Fibroblast of peridontal ligament (primary cell): ENCODE measurements at regions not wholly inside any gene's neighbourhood (a gene's known extent, or its start where the extent isn't known, plus 50 kb on each side); places are given as distances from the start of the nearest gene placed in this dataset.
"Not testable (repeated sequence)": the region's sequence is repeated elsewhere in the genome, so short reads cannot be mapped to it uniquely, and the experiment has no call there.

Experiments
- DNase-seq: peaks from one replicate; pipeline ENCODE4 v3.0.0-alpha.2; 2010; ENCODE audit errors: extremely low read depth

- DNase-seq: no peak
Measured at GRCh38 chr1:118828038-118828437, 160.1 kb downstream of the TBX15 start.

- DNase-seq: no peak
Measured at GRCh38 chr1:118827636-118828035, 160.5 kb downstream of the TBX15 start.

GRCh38 chr1:118827207-118827606 is 160.9 kb downstream of the TBX15 start:
- DNase-seq: no peak

DNA sequence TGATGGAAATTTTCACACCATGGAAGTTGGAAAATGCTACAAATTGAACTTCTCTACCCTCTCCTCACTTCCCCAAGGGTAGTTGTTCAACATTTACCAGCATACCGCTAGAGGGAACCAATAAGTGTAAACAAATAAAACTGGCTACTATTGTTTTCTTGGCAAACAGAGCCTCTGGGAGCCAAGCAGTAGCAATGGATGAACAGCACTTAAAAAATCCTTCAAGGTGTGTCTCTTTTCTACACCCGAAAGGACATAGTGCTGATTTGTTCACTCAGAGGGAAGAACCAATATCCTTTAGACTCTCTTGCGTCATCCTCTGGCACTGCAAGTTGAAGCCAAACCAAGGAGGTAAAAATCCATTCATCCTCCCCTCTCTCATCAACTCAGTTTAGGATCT is 161.5 kb downstream of the TBX15 start:
- DNase-seq: no peak

- DNase-seq: no peak
Measured at GRCh38 chr1:118825619-118826018, 162.5 kb downstream of the TBX15 start.

DNA sequence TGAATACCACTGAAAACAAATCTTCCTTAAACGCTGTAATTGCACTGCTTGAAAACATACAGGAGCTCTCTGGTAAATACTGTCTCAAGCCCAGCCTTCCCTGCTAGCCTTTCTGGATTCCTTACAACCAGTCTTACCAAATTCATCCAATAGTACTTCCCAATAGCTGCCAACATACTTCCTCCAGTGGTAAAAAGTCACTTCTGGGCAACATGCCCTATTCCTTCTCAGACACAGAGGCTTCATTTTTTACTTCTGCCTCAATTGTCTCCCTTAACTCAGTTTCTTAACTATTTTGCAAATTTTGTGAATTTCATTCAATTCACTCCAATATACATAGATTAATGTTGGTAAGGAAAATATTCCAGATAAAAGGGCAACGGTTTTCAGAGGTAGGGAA is 166.3 kb downstream of the TBX15 start:
- DNase-seq: no peak

DNA sequence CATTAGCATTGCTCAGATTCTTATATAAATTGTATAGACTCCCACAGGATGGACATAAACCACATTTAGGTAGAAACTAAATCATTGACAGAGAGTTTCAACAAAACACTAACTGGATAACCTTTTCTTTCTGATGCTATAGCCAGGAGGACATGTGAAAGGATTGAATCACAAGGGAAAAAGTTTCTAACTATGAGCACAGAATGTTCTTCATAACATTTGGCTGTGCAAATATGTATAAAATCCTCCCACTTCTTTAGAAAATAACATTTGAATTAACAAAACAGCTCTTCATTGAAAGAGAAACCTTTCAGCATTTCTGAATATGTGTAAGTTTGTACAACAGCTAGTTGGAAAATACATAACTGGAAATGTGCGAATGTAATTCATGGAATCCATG is 167.3 kb downstream of the TBX15 start:
- DNase-seq: no peak

DNA sequence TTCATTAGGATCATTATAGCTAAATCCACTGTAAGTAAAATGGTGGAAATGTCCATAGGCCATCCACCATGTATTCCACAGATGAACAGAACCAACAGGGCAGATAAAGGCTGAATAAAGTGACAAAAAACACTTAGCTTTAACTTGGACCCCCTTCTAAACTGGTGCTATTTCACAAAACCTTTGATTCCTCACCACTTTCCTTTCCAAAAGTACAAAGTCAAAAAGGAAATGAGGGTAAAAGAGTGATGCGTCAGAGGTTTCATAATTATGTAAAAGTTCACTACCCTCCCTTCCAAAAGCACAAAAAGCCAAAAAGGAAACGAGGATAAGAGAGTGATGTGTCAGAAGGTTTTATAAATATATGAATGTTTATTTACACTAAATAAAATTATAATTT is 172.2 kb downstream of the TBX15 start:
- DNase-seq: no peak

DNA sequence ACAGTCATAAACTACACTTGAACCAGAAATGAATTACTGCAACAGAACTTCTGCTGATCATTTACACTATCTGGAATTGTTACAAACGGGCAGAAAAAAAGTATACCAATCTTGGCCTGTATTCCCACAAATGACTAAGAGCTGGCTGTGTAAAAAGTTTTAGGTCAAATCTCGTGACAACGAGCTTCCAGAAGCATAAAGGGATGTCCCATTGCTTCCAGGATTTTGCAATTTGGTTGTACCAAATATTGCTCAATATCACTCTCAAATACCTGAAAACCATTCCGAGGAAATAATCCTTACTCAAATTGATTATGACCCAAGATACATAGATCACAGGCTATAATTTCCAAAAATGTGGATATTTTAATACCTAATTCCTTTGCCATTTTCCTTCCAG is 175.6 kb downstream of the TBX15 start:
- DNase-seq: no peak

- DNase-seq: no peak
Measured at GRCh38 chr1:118811156-118811555, 177.0 kb downstream of the TBX15 start.

DNA sequence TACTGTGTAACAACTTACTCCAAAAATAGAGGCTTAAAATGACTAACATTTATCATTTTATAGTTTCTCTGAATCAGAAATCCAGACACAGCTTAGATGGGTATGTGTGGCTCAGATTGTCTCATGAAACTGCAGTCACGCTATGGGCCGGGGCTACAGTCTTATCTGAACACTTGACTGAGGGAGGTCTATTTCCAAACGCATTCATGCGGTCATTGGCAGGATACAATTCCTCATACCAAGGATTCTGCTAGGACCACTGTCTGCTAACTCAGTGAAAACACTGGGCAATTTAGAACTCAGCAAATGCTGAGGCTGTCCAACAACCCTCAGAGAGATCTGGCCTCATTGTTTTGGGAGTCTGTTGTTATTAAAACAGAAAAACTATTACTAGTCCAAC is 178.6 kb downstream of the TBX15 start:
- no peak for DNase-seq

DNA sequence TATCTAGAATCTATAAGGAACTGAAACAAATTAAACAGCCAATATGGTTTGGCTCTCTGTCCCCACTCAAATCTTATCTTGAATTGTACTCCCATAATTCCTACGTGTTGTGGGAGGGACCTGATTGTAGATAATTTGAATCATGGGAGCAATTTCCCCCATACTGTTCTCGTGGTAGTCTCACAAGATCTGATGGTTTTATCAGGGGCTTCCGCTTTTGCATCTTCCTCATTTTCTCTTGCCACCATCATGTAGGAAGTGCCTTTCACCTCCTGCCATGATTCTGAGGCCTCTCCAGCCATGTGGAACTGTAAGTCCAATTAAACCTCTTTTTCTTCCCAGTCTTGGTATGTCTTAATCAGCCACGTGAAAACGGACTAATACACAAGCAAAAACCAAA is 185.0 kb downstream of the TBX15 start:
- DNase-seq: not testable (repeated sequence)

DNA sequence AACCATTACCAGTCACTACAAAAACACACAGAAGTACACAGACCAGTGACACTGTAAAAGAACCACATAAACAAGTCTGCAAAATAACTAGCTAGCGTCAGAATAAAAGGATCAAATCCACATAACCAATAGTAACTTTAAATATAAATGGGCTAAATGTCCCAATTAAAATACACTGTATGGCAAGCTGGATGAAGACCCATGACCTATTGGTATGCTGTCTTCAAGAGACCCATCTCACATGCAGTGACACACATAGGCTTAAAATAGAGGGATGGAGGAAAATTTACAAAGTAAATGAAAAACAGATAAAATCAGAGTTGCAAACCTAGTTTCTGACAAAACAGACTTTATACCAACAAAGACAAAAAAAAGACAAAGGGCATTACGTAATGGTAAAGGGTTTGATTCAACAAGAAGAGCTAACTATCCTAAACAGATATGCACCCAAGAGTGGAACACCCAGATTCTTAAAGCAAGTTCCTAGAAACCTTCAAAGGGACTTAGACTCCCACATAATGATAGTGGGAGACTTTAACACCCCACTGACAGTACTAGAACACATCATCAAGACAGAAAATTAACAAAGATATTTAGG is 196.9 kb downstream of the TBX15 start:
- DNase-seq: no peak

- no peak for DNase-seq
Measured at GRCh38 chr1:118788463-118788862, 199.7 kb downstream of the TBX15 start.

DNA sequence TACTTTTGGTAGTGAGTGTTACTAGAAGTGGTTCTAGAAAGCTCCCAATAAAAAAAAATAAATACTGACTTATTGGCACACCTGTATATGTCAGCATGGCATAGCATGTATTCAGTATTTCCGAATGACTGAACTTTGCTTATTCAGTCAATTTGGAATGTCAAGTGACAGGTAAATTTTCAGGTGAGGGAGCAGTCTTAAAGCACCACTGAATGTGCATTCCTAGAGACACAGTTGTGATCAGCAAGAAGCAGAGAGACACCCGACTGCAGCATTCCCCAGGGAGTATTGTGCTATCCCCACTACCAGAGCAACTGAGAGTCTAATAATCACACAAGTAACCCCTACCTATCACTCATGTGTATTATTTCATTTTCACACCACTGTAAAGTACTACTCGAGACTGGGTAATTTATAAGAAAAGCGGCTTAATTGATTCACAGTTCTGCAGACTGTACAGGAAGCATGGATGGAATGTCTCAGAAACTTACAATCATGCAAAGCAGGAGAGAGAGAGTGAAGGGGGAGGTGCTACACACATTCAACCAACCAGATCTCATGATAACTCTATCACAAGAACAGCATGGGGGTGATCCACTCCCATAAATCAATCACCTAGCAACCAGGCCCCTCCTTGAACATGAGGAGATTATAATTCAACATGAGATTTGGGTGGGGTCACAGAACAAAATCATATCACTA is 201.5 kb downstream of the TBX15 start:
- DNase-seq: no peak

DNA sequence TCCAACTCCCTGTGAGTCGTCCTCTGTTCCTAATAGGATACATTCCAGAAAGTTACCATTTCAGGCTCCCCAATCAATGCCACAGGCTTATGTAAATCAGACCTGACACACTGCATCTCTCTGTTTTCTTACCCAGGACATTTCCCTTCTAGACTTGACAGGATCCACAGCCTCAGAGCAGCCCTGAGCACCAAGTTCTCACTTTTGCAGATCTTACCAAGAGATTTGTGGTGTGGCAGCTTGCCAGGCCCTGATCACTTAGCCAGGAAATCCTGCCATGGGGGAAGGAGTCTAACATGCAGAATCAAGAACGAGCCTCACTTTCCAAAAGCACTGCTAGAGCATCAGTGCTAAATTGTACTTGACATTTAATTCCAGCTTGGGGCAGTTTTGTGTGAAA is 202.9 kb downstream of the TBX15 start:
- DNase-seq: no peak

DNA sequence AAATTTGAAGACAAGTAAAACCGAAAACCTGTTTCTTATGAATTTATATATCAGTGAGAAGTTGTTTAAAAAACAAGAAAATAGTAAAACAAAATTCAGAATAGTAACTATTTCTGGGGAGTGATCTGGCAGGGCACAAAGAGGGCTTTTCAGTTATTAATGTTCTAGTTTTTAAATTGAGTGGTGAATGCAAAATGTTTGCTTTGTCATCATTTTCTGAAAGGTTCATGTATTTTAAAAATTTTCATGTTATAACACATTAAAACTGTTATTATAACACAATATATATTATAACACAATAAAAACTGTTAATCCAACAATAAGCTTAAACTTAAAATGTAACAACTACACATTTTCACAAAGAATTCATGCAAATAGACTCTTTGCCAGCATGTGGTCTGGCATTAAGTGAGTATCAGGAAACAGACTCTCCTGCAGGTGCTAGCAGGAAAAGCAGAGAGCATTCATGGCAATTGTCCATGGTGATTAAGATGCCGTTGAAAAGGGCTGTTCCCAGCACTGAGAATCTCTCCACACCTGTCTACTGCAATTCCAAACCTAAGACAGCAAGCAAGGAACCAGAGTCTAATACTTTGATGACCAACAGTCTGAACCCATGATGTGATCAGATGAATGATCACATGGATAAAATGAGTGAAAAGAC is 204.9 kb downstream of the TBX15 start:
- DNase-seq: no peak

DNA sequence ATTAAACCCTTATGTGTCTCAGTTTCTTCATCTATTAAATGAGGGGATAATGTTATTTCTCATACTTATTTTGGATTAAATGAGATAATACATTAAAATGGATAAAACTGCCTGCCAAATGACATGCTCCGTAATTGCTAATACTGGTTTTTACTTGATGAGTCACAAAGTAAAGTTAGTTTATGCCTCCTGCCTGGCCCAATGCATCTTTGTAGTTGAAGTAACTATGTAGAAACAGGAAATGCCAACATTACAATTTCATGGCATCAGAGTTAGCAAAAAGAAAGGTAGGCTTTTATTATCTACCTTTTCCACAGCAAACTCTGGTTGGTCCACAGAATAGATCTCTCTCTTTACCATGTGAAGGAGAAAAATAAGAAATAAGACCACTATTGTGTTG is 214.5 kb downstream of the TBX15 start:
- no peak for DNase-seq

GRCh38 chr1:118767971-118768370 is 220.2 kb downstream of the TBX15 start:
- DNase-seq: no peak

DNA sequence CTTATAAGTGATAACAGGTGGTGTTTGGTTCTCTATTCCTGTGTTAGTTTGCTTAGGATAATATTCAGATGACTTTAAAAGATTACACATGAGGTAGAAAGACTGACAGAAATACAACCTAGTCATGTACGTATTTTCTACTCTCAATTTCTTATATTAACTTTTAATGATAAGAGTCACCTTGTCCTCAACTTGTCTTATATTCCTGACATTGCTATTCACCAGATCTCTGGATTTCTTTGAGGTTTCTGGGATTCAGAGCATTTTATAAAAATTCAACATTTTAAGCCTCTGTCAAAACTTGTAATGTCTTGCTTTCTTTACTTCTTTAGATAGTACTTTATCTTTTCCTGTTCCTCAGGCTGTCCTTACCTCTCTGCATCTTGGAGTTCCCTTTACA is 234.2 kb downstream of the TBX15 start:
- DNase-seq: no peak

DNA sequence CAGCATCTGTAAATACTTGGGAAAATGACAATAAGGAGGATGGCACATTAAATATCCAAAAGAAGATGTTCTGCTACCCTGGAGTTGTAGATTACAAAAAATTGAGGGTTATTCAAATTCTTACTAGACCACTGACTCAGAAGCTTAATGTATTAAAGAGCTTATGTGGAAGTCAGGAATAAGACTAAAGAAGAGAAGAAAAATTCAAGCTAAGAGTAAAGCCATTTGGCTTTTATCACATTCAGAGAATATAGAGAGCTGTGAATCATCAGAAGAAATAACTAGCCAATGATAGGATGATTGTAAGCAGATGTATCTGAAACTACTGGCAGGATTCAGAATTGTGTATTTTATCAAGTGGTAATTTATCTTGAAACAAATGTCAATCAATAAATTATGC is 237.0 kb downstream of the TBX15 start:
- DNase-seq: no peak

- DNase-seq: no peak
Measured at GRCh38 chr1:118744420-118744819, 243.7 kb downstream of the TBX15 start.

- DNase-seq: no peak
Measured at GRCh38 chr1:118739501-118739900, 248.6 kb downstream of the TBX15 start.
